GM12872 (cell line): ENCODE measurements at regions not wholly inside any gene's neighbourhood (a gene's known extent, or its start where the extent isn't known, plus 50 kb on each side); places are given as distances from the start of the nearest gene placed in this dataset.

Experiments
- CTCF ChIP-seq: IDR thresholded peaks from 3 replicates; pipeline ENCODE4 v1.5.1; 2011; ENCODE audit warnings: low read depth, mild to moderate bottlenecking, low read length, moderate library complexity; ENCODE audit not compliant: insufficient read depth

- TF ChIP-seq CTCF = no peak
These were observed 239.2 kb downstream of the MSRB3 start for GRCh38 chr12:65517656-65518210.

- TF ChIP-seq CTCF = no peak
These were observed 240.3 kb downstream of the MSRB3 start for GRCh38 chr12:65518771-65519170.

- TF ChIP-seq CTCF = no peak
These were observed 242.2 kb downstream of the MSRB3 start for GRCh38 chr12:65520658-65521057.

- no peak for TF ChIP-seq CTCF
These were observed 244.7 kb downstream of the MSRB3 start for GRCh38 chr12:65522956-65523860.

- no peak for TF ChIP-seq CTCF
These were observed 246.2 kb downstream of the MSRB3 start for GRCh38 chr12:65524666-65525065.

GRCh38 chr12:65525491-65526141 lies 247.1 kb downstream of the MSRB3 start:
- no peak for TF ChIP-seq CTCF

GRCh38 chr12:65526311-65526710 lies 247.8 kb downstream of the MSRB3 start:
- TF ChIP-seq CTCF = no peak
